ENCODE measurements at regions not wholly inside any gene's neighbourhood (a gene's known extent, or its start where the extent isn't known, plus 50 kb on each side); places are given as distances from the start of the nearest gene placed in this dataset.

GRCh38 chr16:86876499-86876898 is 298.1 kb downstream of the FOXL1 start:
- Histone ChIP-seq H3K4me3 (no peak overlapping the region), H3K27ac (no peak overlapping the region), H3K4me1 (no peaks in the 10 kb centered on the region), H3K9me3 (peaks cover 0 to 10% of the 10 kb centered on the region in 2 donors), H3K27me3 (no peaks in the 10 kb centered on the region), H3K36me3 (no peaks in the 10 kb centered on the region)
- TF ChIP-seq CTCF (IDR thresholded peaks at IDR 0.05): no peak
- DNase-seq (ENCODE audit: low spot score): no peak

- Histone ChIP-seq H3K36me3 (no peaks in the 10 kb centered on the region), H3K4me1 (no peaks in the 10 kb centered on the region), H3K27me3 (no peaks in the 10 kb centered on the region), H3K4me3 (no peak overlapping the region), H3K9me3 (peaks cover 0 to 10% of the 10 kb centered on the region in 2 donors), H3K27ac (no peak overlapping the region)
- no peak for TF ChIP-seq CTCF (IDR thresholded peaks at IDR 0.05)
- DNase-seq (ENCODE audit: low spot score): no peak
These were observed 298.8 kb downstream of the FOXL1 start for GRCh38 chr16:86877108-86877507.

DNA sequence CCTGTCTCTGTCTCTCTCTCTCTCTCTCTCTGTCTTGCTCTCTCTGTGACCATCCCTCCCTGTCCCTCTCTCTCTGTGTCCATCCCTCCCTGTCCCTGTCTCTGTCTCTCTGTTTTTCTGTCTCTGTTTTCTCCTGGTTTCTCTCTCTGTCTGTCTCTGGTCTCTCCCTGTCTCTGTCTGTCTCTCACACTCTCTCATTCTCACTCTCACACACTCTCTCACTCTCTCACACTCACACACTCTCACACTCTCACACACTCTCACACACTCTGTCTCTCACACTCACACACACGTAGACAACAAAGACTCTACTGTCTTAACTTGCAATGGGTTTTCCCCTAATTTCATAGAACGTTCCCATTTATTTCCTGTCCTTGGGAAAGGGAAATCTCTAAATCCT is 299.5 kb downstream of the FOXL1 start:
- Histone ChIP-seq H3K4me3 (no peak overlapping the region), H3K4me1 (peaks cover 0 to 4% of the 10 kb centered on the region in 2 donors)
- DNase-seq (ENCODE audit: low spot score): no peak

GRCh38 chr16:86878236-86879080 is 300.1 kb downstream of the FOXL1 start:
- no peak for TF ChIP-seq CTCF (IDR thresholded peaks at IDR 0.05)
- Histone ChIP-seq H3K9me3 (no peaks in the 10 kb centered on the region), H3K27ac (no peak overlapping the region), H3K27me3 (no peaks in the 10 kb centered on the region), H3K4me3 (no peak overlapping the region), H3K36me3 (no peaks in the 10 kb centered on the region), H3K4me1 (peaks cover 0 to 4% of the 10 kb centered on the region in 2 donors)
- no peak for DNase-seq (ENCODE audit: low spot score)

More for the DNA sequence above, 299.5 kb downstream of the FOXL1 start:
- no peak for TF ChIP-seq CTCF (IDR thresholded peaks at IDR 0.05)
- H3K27me3 ChIP-seq: no peaks in the 10 kb centered on the region
- H3K36me3 ChIP-seq: no peaks in the 10 kb centered on the region
- H3K27ac ChIP-seq: no peak overlapping the region
- peaks cover 0 to 5% of the 10 kb centered on the region in 2 donors for H3K9me3 ChIP-seq

- no peak for TF ChIP-seq CTCF (IDR thresholded peaks at IDR 0.05)
- Histone ChIP-seq H3K27ac (no peak overlapping the region), H3K4me1 (peaks cover 0 to 4% of the 10 kb centered on the region in 2 donors), H3K9me3 (no peaks in the 10 kb centered on the region), H3K36me3 (no peaks in the 10 kb centered on the region), H3K4me3 (no peak overlapping the region), H3K27me3 (no peaks in the 10 kb centered on the region)
- no peak for DNase-seq (ENCODE audit: low spot score)
These were observed 300.9 kb downstream of the FOXL1 start for GRCh38 chr16:86879268-86879667.
